K562 (cell line): ENCODE measurements at regions not wholly inside any gene's neighbourhood (a gene's known extent, or its start where the extent isn't known, plus 50 kb on each side); places are given as distances from the start of the nearest gene placed in this dataset.

Experiments used
- ATAC-seq: fragments of 200-7000 bp; cut with Tn5 transposase; 3 replicates; pipeline ENCODE4 v1.9.1; 2020; ENCODE audit warnings: moderate library complexity
- BruUV-seq: library from RNA; stranded (reverse); fragments of 400-500 nt; replicated peaks from 2 replicates; lab custom pipeline; 2021; lab: Mats Ljungman, UMichigan
- CTCF ChIA-PET: fragments of 300-600 bp; formaldehyde crosslinking; extraction: SDS; loops from one replicate; lab custom pipeline; 2021; ENCODE audit warnings: low intra/inter-chr PET ratio; lab: Yijun Ruan, JAX
- POLR2A ChIA-PET: fragments of 300-600, 350-650 bp; sonication (Branson Sonifier 250); formaldehyde crosslinking; extraction: SDS; loops from one replicate; lab custom pipeline; 2021; ENCODE audit warnings: antibody characterized with exemption, inconsistent platforms; lab: Yijun Ruan, JAX
- DNase-seq, 4 experiments: peaks; one replicate each; pipeline versions ENCODE4 v3.0.0 to v3.0.0-alpha.2; 2011 to 2018; ENCODE audit warnings: low spot score in 3 of 4, mixed read lengths in 3 of 4; ENCODE audit errors: extremely low read depth in 1 of 4
- FAIRE-seq: peaks from 2 replicates; lab custom pipeline; 2011; peaks lifted over from hg19 to GRCh38; lab: Jason Lieb, UNC
- H2AFZ ChIP-seq: 2 replicates; pipeline ENCODE4 v1.6.0; 2011; ENCODE audit warnings: low read depth, low read length, control low read depth, inconsistent platforms
- H3K27ac ChIP-seq: fragments of 200-600 bp; 3 replicates; pipeline ENCODE4 v1.8.0; 2011; ENCODE audit warnings: low read depth, mild to moderate bottlenecking, control low read depth, inconsistent platforms, low read length, moderate library complexity, mixed read lengths; ENCODE audit errors: extremely low read depth
- H3K27me3 ChIP-seq, 2 experiments: fragments of 300-600 bp in 1 of 2; 2 replicates in 1 of 2; 3 replicates in 1 of 2; pipeline versions ENCODE4 v1.6.0 to v1.8.0; 2011; ENCODE audit warnings: inconsistent platforms in 2 of 2, low read length in 2 of 2, mild to moderate bottlenecking in 1 of 2, mixed read lengths in 1 of 2, moderate library complexity in 1 of 2; ENCODE audit not compliant: control insufficient read depth in 2 of 2, insufficient read depth in 2 of 2
- H3K36me3 ChIP-seq: fragments of 300-600 bp; 3 replicates; pipeline ENCODE4 v1.8.0; 2011; ENCODE audit warnings: mild to moderate bottlenecking, low read length, inconsistent platforms; ENCODE audit not compliant: control insufficient read depth, insufficient read depth
- H3K4me1 ChIP-seq, 2 experiments: fragments of 200-600 bp in 1 of 2; replicated peaks in 1 of 2; 2 replicates in 1 of 2; 3 replicates in 1 of 2; pipeline versions ENCODE4 v1.5.1 to v1.8.0; 2011; ENCODE audit warnings: inconsistent platforms in 2 of 2, low read length in 2 of 2, mild to moderate bottlenecking in 1 of 2, mixed read lengths in 1 of 2, moderate library complexity in 1 of 2; ENCODE audit not compliant: control insufficient read depth in 2 of 2, insufficient read depth in 2 of 2
- H3K4me2 ChIP-seq: 2 replicates; pipeline ENCODE4 v1.6.1; 2011; ENCODE audit warnings: low read length, control low read depth, inconsistent platforms, mixed read lengths; ENCODE audit not compliant: insufficient read depth
- H3K4me3 ChIP-seq: fragments of 200-600 bp; sonication (generic), shearing (Covaris generic); 2 replicates; pipeline ENCODE4 v1.5.1; 2016; ENCODE audit warnings: control low read depth, inconsistent platforms
- H3K79me2 ChIP-seq: fragments of 200-600 bp; 3 replicates; pipeline ENCODE4 v1.8.0; 2011; ENCODE audit warnings: low read length, inconsistent platforms; ENCODE audit not compliant: control insufficient read depth, insufficient read depth
- H3K9ac ChIP-seq, 2 experiments: 2 replicates each; pipeline versions ENCODE4 v1.6.0 to v1.6.1; 2011; ENCODE audit warnings: low read depth in 2 of 2, low read length in 2 of 2, control low read depth in 1 of 2, inconsistent platforms in 1 of 2, mild to moderate bottlenecking in 1 of 2, mixed read lengths in 1 of 2; ENCODE audit not compliant: insufficient read depth in 1 of 2
- H3K9me1 ChIP-seq: one replicate; pipeline ENCODE4 v1.6.0; 2011; ENCODE audit warnings: inconsistent platforms, mild to moderate bottlenecking, low read length, moderate library complexity; ENCODE audit not compliant: control insufficient read depth, insufficient read depth
- H3K9me3 ChIP-seq: replicated peaks from 2 replicates; pipeline ENCODE4 v1.5.1; 2011; ENCODE audit warnings: low read depth, low read length, inconsistent platforms; ENCODE audit not compliant: control insufficient read depth, insufficient read depth
- H4K20me1 ChIP-seq: replicated peaks from 2 replicates; pipeline ENCODE4 v1.6.1; 2011; ENCODE audit warnings: low read length, inconsistent platforms, mixed read lengths; ENCODE audit not compliant: control insufficient read depth, insufficient read depth
- CLOCK ChIP-seq: fragments of 250-450 bp; sonication (Bioruptor Pico); IDR thresholded peaks from 2 replicates; pipeline ENCODE4 v1.4.0; 2020; ENCODE audit warnings: mild to moderate bottlenecking, moderate library complexity, borderline replicate concordance
- EWSR1 ChIP-seq: fragments of 450-650 bp; IDR thresholded peaks from 2 replicates; pipeline ENCODE4 v1.6.1; 2018; ENCODE audit warnings: borderline replicate concordance, mild to moderate bottlenecking, low read depth, moderate library complexity; ENCODE audit not compliant: partially characterized antibody
- HDAC3 ChIP-seq: fragments of 450-650 bp; IDR thresholded peaks from 2 replicates; pipeline ENCODE4 v1.6.1; 2018; ENCODE audit warnings: borderline replicate concordance, mild to moderate bottlenecking, moderate library complexity; ENCODE audit not compliant: partially characterized antibody
- HDGF ChIP-seq: fragments of 450-650 bp; IDR thresholded peaks from 2 replicates; pipeline ENCODE4 v1.6.1; 2016
- HNRNPL ChIP-seq: fragments of 200-400 bp; formaldehyde crosslinking; IDR thresholded peaks from 2 replicates; pipeline ENCODE4 v1.6.1; 2017; ENCODE audit warnings: low read depth, mild to moderate bottlenecking, low read length
- KDM1A ChIP-seq, 2 experiments: fragments of 450-650 bp; IDR thresholded peaks; 2 replicates each; pipeline ENCODE4 v1.6.1; 2016; ENCODE audit warnings: mild to moderate bottlenecking in 2 of 2
- NCOA4 ChIP-seq: fragments of 450-650 bp; IDR thresholded peaks from 2 replicates; pipeline ENCODE4 v1.6.1; 2018; ENCODE audit warnings: mild to moderate bottlenecking; ENCODE audit not compliant: partially characterized antibody
- NR4A1 ChIP-seq, 2 experiments: fragments of 250-450 bp in 1 of 2; fragments of 450-650 bp in 1 of 2; sonication (Bioruptor Pico) in 1 of 2; IDR thresholded peaks; 2 replicates each; pipeline versions ENCODE4 v1.4.0 to v1.6.1; 2016 to 2020; ENCODE audit warnings: mild to moderate bottlenecking in 2 of 2, missing compliant biosample characterization in 1 of 2, missing genetic modification characterization in 1 of 2, moderate library complexity in 1 of 2
- POLR3A ChIP-seq: IDR thresholded peaks from 2 replicates; pipeline ENCODE4 v1.6.1; 2011; ENCODE audit warnings: borderline replicate concordance, mild to moderate bottlenecking, moderate library complexity; ENCODE audit not compliant: insufficient read length, insufficient read depth; ENCODE audit errors: extremely low read depth
- ZBTB43 ChIP-seq: sonication (generic); formaldehyde crosslinking; IDR thresholded peaks from 2 replicates; pipeline ENCODE4 v1.8.0; 2023; ENCODE audit warnings: mild to moderate bottlenecking, missing genetic modification reagents
- ZNF143 ChIP-seq: sonication (generic); formaldehyde crosslinking; IDR thresholded peaks from 2 replicates; pipeline ENCODE4 v1.9.0; 2022; ENCODE audit warnings: mild to moderate bottlenecking, missing genetic modification reagents
- ZNF263 ChIP-seq: sonication (generic); formaldehyde crosslinking; IDR thresholded peaks from 2 replicates; pipeline ENCODE4 v1.8.0; 2022; ENCODE audit warnings: mild to moderate bottlenecking, missing genetic modification reagents, borderline replicate concordance
- ZNF586 ChIP-seq: fragments of 450-650 bp; formaldehyde crosslinking; conservative IDR thresholded peaks from 2 replicates; pipeline ENCODE4 v1.4.0; 2020; ENCODE audit warnings: mild to moderate bottlenecking, moderate library complexity
- WGBS: fragments of 100-300 bp; shearing (Covaris generic); methylation state at CpG from one replicate; pipeline ENCODE4 v1.1.6; 2016; ENCODE audit warnings: low coverage, mixed read lengths; ENCODE audit not compliant: insufficient coverage; ENCODE audit errors: missing lambda C conversion rate; 5-methylcytosine and 5-hydroxymethylcytosine counted together
- in situ Hi-C: fragments of 300-500 bp; cut with MboI; formaldehyde crosslinking; loops from 4 replicates; pipeline ENCODE4 v1.15.0; 2018; ENCODE audit warnings: inconsistent platforms, mixed read lengths
- intact Hi-C: fragments of 100-400 bp; cut with micrococcal nuclease; formaldehyde crosslinking; loops from 2 replicates; pipeline ENCODE4 v1.14.2; 2022
- TF ChIP-seq, protein P1 (sequence below): IDR thresholded peaks from 3 replicates; pipeline ENCODE4 v1.6.1; 2011; ENCODE audit warnings: borderline replicate concordance, mild to moderate bottlenecking, moderate library complexity; ENCODE audit not compliant: insufficient read length; ENCODE audit errors: extremely low read depth

DNA sequence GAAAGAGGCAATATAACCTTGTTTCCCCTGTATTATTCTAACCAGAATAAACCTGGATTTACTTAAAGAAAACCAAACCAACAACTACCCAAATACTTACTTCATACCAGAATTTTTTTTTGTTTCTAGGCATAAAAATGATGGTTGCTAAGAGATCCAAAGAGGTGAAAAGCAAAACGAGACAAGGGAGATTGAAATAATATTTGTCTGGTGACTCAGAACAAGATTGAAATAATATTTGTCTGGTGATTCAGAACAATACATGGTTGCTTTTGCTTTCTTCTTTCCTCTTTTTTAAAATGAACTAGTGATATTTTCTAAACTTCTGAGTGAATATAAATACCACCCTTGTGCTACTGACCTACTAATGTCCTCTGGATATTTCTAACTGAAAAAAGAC, 592.9 kb downstream of the KCTD12 start (continued):
- TF ChIP-seq HDAC3 (no peak), EWSR1 (no peak), KDM1A (IDR thresholded peaks at IDR 0.05) (no peak), NR4A1 (CRISPR knock-in tag; IDR thresholded peaks at IDR 0.05) (no peak), NR4A1 (tag; IDR thresholded peaks at IDR 0.05) (no peak), CLOCK (no peak), ZBTB43 (CRISPR knock-in tag) (no peak), NCOA4 (no peak)

DNA sequence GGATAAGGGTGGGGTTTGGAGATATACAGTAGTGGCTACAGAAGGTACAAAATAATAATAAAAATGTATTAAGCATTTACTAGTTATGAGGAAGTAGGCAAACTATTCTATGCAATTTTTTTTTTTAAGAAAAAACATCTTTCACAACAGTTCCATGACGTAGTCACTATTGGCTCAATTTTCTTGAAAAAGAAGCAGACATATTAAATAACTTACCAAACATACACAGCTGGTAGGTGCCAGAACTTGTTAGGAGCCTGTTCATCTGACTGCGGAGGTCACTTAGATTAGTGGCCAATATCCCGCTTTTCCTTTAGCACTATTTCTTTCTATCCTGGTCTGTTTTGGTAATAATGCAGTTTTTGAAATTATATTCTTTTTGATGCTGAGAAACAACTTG, 593.5 kb downstream of the KCTD12 start:
- H3K4me2 ChIP-seq = no peak overlapping the region
- FAIRE-seq (no peak), DNase-seq (no peak), ATAC-seq (no peak)
- no peaks in the 10 kb centered on the region for H3K79me2 ChIP-seq
- no peaks in the 10 kb centered on the region for H3K27me3 ChIP-seq
- ChIA-PET POLR2A (no interaction called here), CTCF (no interaction called here)
- H3K9me1 ChIP-seq = no peaks in the 10 kb centered on the region
- H3K27ac ChIP-seq = no peak overlapping the region
- no peaks in the 10 kb centered on the region; a peak in 1 of 5 replicates for H3K4me1 ChIP-seq
- BruUV-seq = no TSS peak
- H2AFZ ChIP-seq = no peak overlapping the region
- intact Hi-C loops (no loop called here), in situ Hi-C loops (no loop called here)
- no peaks in the 10 kb centered on the region for H3K9me3 ChIP-seq
- no peak overlapping the region for H3K9ac ChIP-seq
- no peaks in the 10 kb centered on the region for H4K20me1 ChIP-seq
- 0% methylated on average over 3 of the region's 3 CpGs for WGBS
- no peak overlapping the region for H3K4me3 ChIP-seq
- no peaks in the 10 kb centered on the region for H3K36me3 ChIP-seq
- TF ChIP-seq ZNF143 (CRISPR knock-in tag) (no peak), ZNF586 (CRISPR knock-in tag) (no peak), POLR3A (no peak), HDGF (no peak), HNRNPL (no peak), ZNF263 (CRISPR knock-in tag) (no peak)
- TF ChIP-seq, protein P1, sequence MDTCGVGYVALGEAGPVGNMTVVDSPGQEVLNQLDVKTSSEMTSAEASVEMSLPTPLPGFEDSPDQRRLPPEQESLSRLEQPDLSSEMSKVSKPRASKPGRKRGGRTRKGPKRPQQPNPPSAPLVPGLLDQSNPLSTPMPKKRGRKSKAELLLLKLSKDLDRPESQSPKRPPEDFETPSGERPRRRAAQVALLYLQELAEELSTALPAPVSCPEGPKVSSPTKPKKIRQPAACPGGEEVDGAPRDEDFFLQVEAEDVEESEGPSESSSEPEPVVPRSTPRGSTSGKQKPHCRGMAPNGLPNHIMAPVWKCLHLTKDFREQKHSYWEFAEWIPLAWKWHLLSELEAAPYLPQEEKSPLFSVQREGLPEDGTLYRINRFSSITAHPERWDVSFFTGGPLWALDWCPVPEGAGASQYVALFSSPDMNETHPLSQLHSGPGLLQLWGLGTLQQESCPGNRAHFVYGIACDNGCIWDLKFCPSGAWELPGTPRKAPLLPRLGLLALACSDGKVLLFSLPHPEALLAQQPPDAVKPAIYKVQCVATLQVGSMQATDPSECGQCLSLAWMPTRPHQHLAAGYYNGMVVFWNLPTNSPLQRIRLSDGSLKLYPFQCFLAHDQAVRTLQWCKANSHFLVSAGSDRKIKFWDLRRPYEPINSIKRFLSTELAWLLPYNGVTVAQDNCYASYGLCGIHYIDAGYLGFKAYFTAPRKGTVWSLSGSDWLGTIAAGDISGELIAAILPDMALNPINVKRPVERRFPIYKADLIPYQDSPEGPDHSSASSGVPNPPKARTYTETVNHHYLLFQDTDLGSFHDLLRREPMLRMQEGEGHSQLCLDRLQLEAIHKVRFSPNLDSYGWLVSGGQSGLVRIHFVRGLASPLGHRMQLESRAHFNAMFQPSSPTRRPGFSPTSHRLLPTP = no peak
